Astrocyte (in vitro differentiated cells and primary cell): ENCODE measurements at regions not wholly inside any gene's neighbourhood (a gene's known extent, or its start where the extent isn't known, plus 50 kb on each side); places are given as distances from the start of the nearest gene placed in this dataset.

ENCODE experiments used
- DNase-seq: peaks from one replicate; pipeline ENCODE4 v3.0.0-alpha.2; 2010; ENCODE audit warnings: low read depth
- FAIRE-seq: peaks from 2 replicates; lab custom pipeline; 2011; peaks lifted over from hg19 to GRCh38; lab: Jason Lieb, UNC
- H2AFZ ChIP-seq: 2 replicates; pipeline ENCODE4 v1.6.0; 2012; ENCODE audit warnings: low read depth, low read length, inconsistent platforms
- H3K27ac ChIP-seq: 2 replicates; pipeline ENCODE4 v1.5.1; 2011; ENCODE audit warnings: low read depth, low read length, inconsistent platforms
- H3K27me3 ChIP-seq: 2 replicates; pipeline ENCODE4 v1.6.0; 2011; ENCODE audit warnings: low read length, inconsistent platforms; ENCODE audit not compliant: insufficient read depth
- H3K36me3 ChIP-seq: 2 replicates; pipeline ENCODE4 v1.5.1; 2011; ENCODE audit warnings: low read length, inconsistent platforms; ENCODE audit not compliant: insufficient read depth
- H3K4me1 ChIP-seq: 2 replicates; pipeline ENCODE4 v1.5.1; 2011; ENCODE audit warnings: low read length, inconsistent platforms; ENCODE audit not compliant: insufficient read depth
- H3K4me2 ChIP-seq: 2 replicates; pipeline ENCODE4 v1.6.0; 2012; ENCODE audit warnings: low read length, inconsistent platforms
- H3K4me3 ChIP-seq: 2 replicates; pipeline ENCODE4 v1.5.1; 2011; ENCODE audit warnings: low read depth, mild to moderate bottlenecking, low read length, inconsistent platforms; ENCODE audit not compliant: insufficient read depth
- H3K79me2 ChIP-seq: 2 replicates; pipeline ENCODE4 v1.6.0; 2012; ENCODE audit warnings: mild to moderate bottlenecking, low read length, inconsistent platforms; ENCODE audit not compliant: insufficient read depth
- H3K9ac ChIP-seq: 2 replicates; pipeline ENCODE4 v1.6.0; 2012; ENCODE audit warnings: mild to moderate bottlenecking, low read length, inconsistent platforms
- H3K9me3 ChIP-seq: 2 replicates; pipeline ENCODE4 v1.5.1; 2012; ENCODE audit warnings: low read depth, mild to moderate bottlenecking, low read length, inconsistent platforms; ENCODE audit not compliant: insufficient read depth
- H4K20me1 ChIP-seq: 2 replicates; pipeline ENCODE4 v1.6.0; 2012; ENCODE audit warnings: low read length, inconsistent platforms; ENCODE audit not compliant: insufficient read depth
- H3K27ac Mint-ChIP-seq: one replicate; pipeline ENCODE4 v1.8.0; 2021; ENCODE audit warnings: mild to moderate bottlenecking, mixed read lengths; ENCODE audit not compliant: unreplicated experiment
- H3K27me3 Mint-ChIP-seq: one replicate; pipeline ENCODE4 v1.8.0; 2021; ENCODE audit warnings: low read depth, mixed read lengths; ENCODE audit not compliant: unreplicated experiment
- H3K36me3 Mint-ChIP-seq: one replicate; pipeline ENCODE4 v1.8.0; 2021; ENCODE audit warnings: low read depth, mixed read lengths; ENCODE audit not compliant: unreplicated experiment
- H3K4me1 Mint-ChIP-seq: one replicate; pipeline ENCODE4 v1.8.0; 2021; ENCODE audit warnings: low read depth, mixed read lengths; ENCODE audit not compliant: unreplicated experiment
- H3K4me3 Mint-ChIP-seq: one replicate; pipeline ENCODE4 v1.8.0; 2021; ENCODE audit warnings: mild to moderate bottlenecking, moderate library complexity, mixed read lengths; ENCODE audit not compliant: unreplicated experiment
- H3K9me3 Mint-ChIP-seq: one replicate; pipeline ENCODE4 v1.8.0; 2021; ENCODE audit warnings: mild to moderate bottlenecking, mixed read lengths; ENCODE audit not compliant: unreplicated experiment
- CTCF ChIP-seq: IDR thresholded peaks from 2 replicates; pipeline ENCODE4 v1.5.1; 2011; ENCODE audit warnings: low read depth, mild to moderate bottlenecking, inconsistent platforms, low read length, moderate library complexity; ENCODE audit not compliant: insufficient read depth
- EZH2 ChIP-seq: IDR thresholded peaks from 2 replicates; pipeline ENCODE4 v1.6.1; 2012; ENCODE audit warnings: mild to moderate bottlenecking, low read length, inconsistent platforms; ENCODE audit not compliant: insufficient read depth

GRCh38 chr2:51469102-51469501, 437.2 kb upstream of the NRXN1 start:
- Mint-ChIP-seq H3K4me1 (no peaks in the 10 kb centered on the region), H3K4me3 (no peak overlapping the region), H3K36me3 (no peaks in the 10 kb centered on the region), H3K27me3 (no peaks in the 10 kb centered on the region), H3K9me3 (no peaks in the 10 kb centered on the region), H3K27ac (no peak overlapping the region)
- H3K27ac ChIP-seq: no peak overlapping the region
- FAIRE-seq (no peak), DNase-seq (no peak)
- no peak overlapping the region for H3K4me3 ChIP-seq
- no peaks in the 10 kb centered on the region for H4K20me1 ChIP-seq
- H2AFZ ChIP-seq: no peak overlapping the region
- H3K79me2 ChIP-seq: no peaks in the 10 kb centered on the region
- TF ChIP-seq CTCF: no peak
- H3K9me3 ChIP-seq: no peaks in the 10 kb centered on the region
- no peaks in the 10 kb centered on the region for H3K4me1 ChIP-seq
- H3K36me3 ChIP-seq: no peaks in the 10 kb centered on the region
- H3K27me3 ChIP-seq: no peaks in the 10 kb centered on the region
- H3K4me2 ChIP-seq: no peak overlapping the region
- no peak overlapping the region for H3K9ac ChIP-seq

GRCh38 chr2:51465326-51465725, 433.4 kb upstream of the NRXN1 start:
- Histone ChIP-seq H2AFZ (no peak overlapping the region), H3K79me2 (no peaks in the 10 kb centered on the region), H3K4me1 (no peaks in the 10 kb centered on the region), H3K9ac (no peak overlapping the region), H3K4me2 (no peak overlapping the region), H3K27me3 (no peaks in the 10 kb centered on the region), H3K27ac (no peak overlapping the region), H4K20me1 (no peaks in the 10 kb centered on the region), H3K4me3 (no peak overlapping the region), H3K9me3 (no peaks in the 10 kb centered on the region), H3K36me3 (no peaks in the 10 kb centered on the region)
- no peaks in the 10 kb centered on the region for H3K36me3 Mint-ChIP-seq
- H3K27ac Mint-ChIP-seq: no peak overlapping the region
- FAIRE-seq (no peak), DNase-seq (no peak)
- no peak overlapping the region for H3K4me3 Mint-ChIP-seq
- TF ChIP-seq EZH2: no peak
- TF ChIP-seq CTCF: no peak
- H3K4me1 Mint-ChIP-seq: no peaks in the 10 kb centered on the region
- no peaks in the 10 kb centered on the region for H3K27me3 Mint-ChIP-seq
- no peaks in the 10 kb centered on the region for H3K9me3 Mint-ChIP-seq

- Histone ChIP-seq H3K4me2 (no peak overlapping the region), H3K4me1 (no peaks in the 10 kb centered on the region), H3K79me2 (no peaks in the 10 kb centered on the region), H3K9ac (no peak overlapping the region), H4K20me1 (no peaks in the 10 kb centered on the region), H3K27me3 (no peaks in the 10 kb centered on the region), H3K9me3 (no peaks in the 10 kb centered on the region), H3K4me3 (no peak overlapping the region), H2AFZ (no peak overlapping the region), H3K36me3 (no peaks in the 10 kb centered on the region), H3K27ac (no peak overlapping the region)
- H3K27ac Mint-ChIP-seq: no peak overlapping the region
- FAIRE-seq (no peak), DNase-seq (no peak)
- H3K9me3 Mint-ChIP-seq: peaks cover 3% of the 10 kb centered on the region
- no peak overlapping the region for H3K4me3 Mint-ChIP-seq
- TF ChIP-seq EZH2: no peak
- TF ChIP-seq CTCF: no peak
- H3K36me3 Mint-ChIP-seq: no peaks in the 10 kb centered on the region
- H3K27me3 Mint-ChIP-seq: no peaks in the 10 kb centered on the region
- H3K4me1 Mint-ChIP-seq: no peaks in the 10 kb centered on the region
Observed at GRCh38 chr2:51454177-51454576, 422.2 kb upstream of the NRXN1 start.
